HepG2 (cell line): ENCODE measurements at regions not wholly inside any gene's neighbourhood (a gene's known extent, or its start where the extent isn't known, plus 50 kb on each side); places are given as distances from the start of the nearest gene placed in this dataset.

Experiments used
- ATAC-seq: fragments of 200-7000 bp; cut with Tn5 transposase; 3 replicates; pipeline ENCODE4 v1.9.1; 2020; ENCODE audit warnings: mild to moderate bottlenecking, moderate library complexity
- BruUV-seq: library from RNA; stranded (reverse); fragments of 400-500 nt; replicated peaks from 2 replicates; lab custom pipeline; 2021; lab: Mats Ljungman, UMichigan
- CTCF ChIA-PET: fragments of 300-600 bp; formaldehyde crosslinking; extraction: SDS; loops from one replicate; lab custom pipeline; 2021; ENCODE audit warnings: low total read pairs, inconsistent platforms, low intra/inter-chr PET ratio; lab: Yijun Ruan, JAX
- POLR2A ChIA-PET: fragments of 350-600 bp; sonication (Branson Sonifier 250); formaldehyde crosslinking; loops from one replicate; lab custom pipeline; 2020; ENCODE audit warnings: antibody characterized with exemption, inconsistent platforms; lab: Yijun Ruan, JAX
- DNase-seq: peaks from one replicate; pipeline ENCODE4 v3.0.0-alpha.2; 2015; ENCODE audit warnings: low spot score
- FAIRE-seq: peaks from 3 replicates; lab custom pipeline; 2011; peaks lifted over from hg19 to GRCh38; lab: Jason Lieb, UNC
- H2AFZ ChIP-seq: one replicate; pipeline ENCODE4 v1.6.1; 2011; ENCODE audit warnings: low read length, inconsistent platforms
- H3K27ac ChIP-seq: fragments of 300-600 bp; 3 replicates; pipeline ENCODE4 v1.8.0; 2011; ENCODE audit warnings: mixed run types, mild to moderate bottlenecking, mixed read lengths, low read length, inconsistent platforms; ENCODE audit not compliant: insufficient read depth; ENCODE audit errors: extremely low read length
- H3K27me3 ChIP-seq, 2 experiments: fragments of 200-600 bp in 1 of 2; 2 replicates in 1 of 2; 3 replicates in 1 of 2; pipeline versions ENCODE4 v1.6.0 to v1.8.0; 2011; ENCODE audit warnings: low read length in 2 of 2, mild to moderate bottlenecking in 2 of 2, moderate library complexity in 2 of 2, inconsistent platforms in 1 of 2; ENCODE audit not compliant: insufficient read depth in 2 of 2, control insufficient read depth in 1 of 2
- H3K36me3 ChIP-seq, 2 experiments: fragments of 200-600 bp in 1 of 2; replicated peaks in 1 of 2; 2 replicates in 1 of 2; 3 replicates in 1 of 2; pipeline versions ENCODE4 v1.5.1 to v1.8.0; 2011; ENCODE audit warnings: low read length in 2 of 2, inconsistent platforms in 1 of 2; ENCODE audit not compliant: insufficient read depth in 2 of 2, control insufficient read depth in 1 of 2
- H3K4me1 ChIP-seq: 2 replicates; pipeline ENCODE4 v1.5.1; 2012; ENCODE audit warnings: low read length, inconsistent platforms; ENCODE audit not compliant: insufficient read depth
- H3K4me2 ChIP-seq: 2 replicates; pipeline ENCODE4 v1.6.0; 2011; ENCODE audit warnings: low read depth, low read length, inconsistent platforms
- H3K4me3 ChIP-seq, 3 experiments: fragments of 200-600 bp in 1 of 3; sonication (generic), shearing (Covaris generic) in 1 of 3; replicated peaks in 1 of 3; 2 replicates each; pipeline ENCODE4 v1.5.1; 2011 to 2016; ENCODE audit warnings: low read length in 3 of 3, inconsistent platforms in 2 of 3, low read depth in 2 of 3, mild to moderate bottlenecking in 2 of 3, control low read depth in 1 of 3, mixed read lengths in 1 of 3; ENCODE audit not compliant: insufficient read depth in 1 of 3
- H3K79me2 ChIP-seq: one replicate; pipeline ENCODE4 v1.6.1; 2011; ENCODE audit warnings: low read length, inconsistent platforms; ENCODE audit not compliant: insufficient read depth
- H3K9ac ChIP-seq: 2 replicates; pipeline ENCODE4 v1.6.0; 2011; ENCODE audit warnings: mild to moderate bottlenecking, low read depth, low read length, inconsistent platforms; ENCODE audit not compliant: insufficient read depth
- H3K9me3 ChIP-seq: 2 replicates; pipeline ENCODE4 v1.5.1; 2012; ENCODE audit warnings: mild to moderate bottlenecking, low read length
- H4K20me1 ChIP-seq: 2 replicates; pipeline ENCODE4 v1.6.0; 2011; ENCODE audit warnings: inconsistent platforms, mild to moderate bottlenecking, low read length, moderate library complexity; ENCODE audit not compliant: insufficient read depth
- AGO1 ChIP-seq: fragments of 200-400 bp; formaldehyde crosslinking; IDR thresholded peaks from 2 replicates; pipeline ENCODE4 v1.6.1; 2017; ENCODE audit warnings: mild to moderate bottlenecking, low read depth, low read length, moderate library complexity; ENCODE audit not compliant: poor library complexity, severe bottlenecking
- ARID5B ChIP-seq: IDR thresholded peaks from 2 replicates; pipeline ENCODE4 v1.4.0; 2020; ENCODE audit warnings: mild to moderate bottlenecking, missing genetic modification reagents
- FOXJ3 ChIP-seq: sonication (generic); formaldehyde crosslinking; IDR thresholded peaks from 2 replicates; pipeline ENCODE4 v1.4.0; 2020; ENCODE audit warnings: missing genetic modification reagents, mild to moderate bottlenecking, borderline replicate concordance
- LCORL ChIP-seq, 2 experiments: fragments of 450-650 bp in 1 of 2; sonication (generic) in 1 of 2; formaldehyde crosslinking in 1 of 2; IDR thresholded peaks; 2 replicates each; pipeline versions ENCODE4 v1.5.0 to v1.6.1; 2017 to 2020; ENCODE audit warnings: antibody characterized with exemption in 1 of 2, missing genetic modification reagents in 1 of 2
- NCOA2 ChIP-seq: sonication (generic); formaldehyde crosslinking; IDR thresholded peaks from 2 replicates; pipeline ENCODE4 v1.8.0; 2022; ENCODE audit warnings: inconsistent platforms
- PAXIP1 ChIP-seq: sonication (generic); formaldehyde crosslinking; conservative IDR thresholded peaks from 2 replicates; pipeline ENCODE4 v1.4.0; 2020; ENCODE audit warnings: mild to moderate bottlenecking, missing genetic modification reagents, moderate library complexity
- RFX1 ChIP-seq: fragments of 450-650 bp; IDR thresholded peaks from 2 replicates; pipeline ENCODE4 v1.6.1; 2017
- SP5 ChIP-seq: IDR thresholded peaks from 2 replicates; pipeline ENCODE4 v1.6.1; 2016; ENCODE audit warnings: low read depth, borderline replicate concordance
- ZBTB33 ChIP-seq: sonication (generic); formaldehyde crosslinking; IDR thresholded peaks from 2 replicates; pipeline ENCODE4 v1.4.0; 2020; ENCODE audit warnings: missing genetic modification reagents
- ZSCAN22 ChIP-seq: sonication (generic); formaldehyde crosslinking; IDR thresholded peaks from 2 replicates; pipeline ENCODE4 v1.4.0; 2020; ENCODE audit warnings: mild to moderate bottlenecking, missing genetic modification reagents
- WGBS: methylation state at CpG from one replicate; pipeline ENCODE4 v1.1.6; 2017; ENCODE audit warnings: low lambda C conversion rate; 5-methylcytosine and 5-hydroxymethylcytosine counted together
- in situ Hi-C: cut with HindIII; loops from 2 replicates; pipeline ENCODE4 v1.10.0; 2017; ENCODE audit warnings: low pct_unique_long_range_greater_than_20kb; ENCODE audit not compliant: extremely low pct_ligation_motif_present
- intact Hi-C: fragments of 100-400 bp; cut with micrococcal nuclease; formaldehyde crosslinking; loops from one replicate; pipeline ENCODE4 v1.10.0; 2022; ENCODE audit not compliant: unreplicated experiment

GRCh38 chr2:184367211-184367610 is 231.1 kb upstream of the ZNF804A start:
- no peak for ATAC-seq
- FAIRE-seq, result no peak
- Histone ChIP-seq H3K9ac (no peak overlapping the region), H3K36me3 (no peaks in the 10 kb centered on the region), H3K4me2 (no peak overlapping the region), H3K4me1 (peaks cover 5% of the 10 kb centered on the region), H2AFZ (no peak overlapping the region), H4K20me1 (no peaks in the 10 kb centered on the region), H3K27me3 (no peaks in the 10 kb centered on the region), H3K27ac (no peak overlapping the region), H3K9me3 (no peaks in the 10 kb centered on the region), H3K79me2 (no peaks in the 10 kb centered on the region), H3K4me3 (no peak overlapping the region)
- in situ Hi-C loops, result no loop called here
- no peak for TF ChIP-seq ZSCAN22 (CRISPR knock-in tag)
- TF ChIP-seq FOXJ3, result no peak
- TF ChIP-seq ZBTB33 (CRISPR knock-in tag), result no peak
- no peak for TF ChIP-seq SP5 (CRISPR knock-in tag)
- no peak for TF ChIP-seq RFX1
- no peak for TF ChIP-seq LCORL (IDR thresholded peaks at IDR 0.05)
- no peak for TF ChIP-seq LCORL (CRISPR knock-in tag; IDR thresholded peaks at IDR 0.05)
- 12% methylated on average over 4 of the region's 4 CpGs for WGBS
- DNase-seq, result no peak
- no TSS peak for BruUV-seq
- ChIA-PET CTCF (no interaction called here), POLR2A (no interaction called here)
- intact Hi-C loops, result no loop called here

- Histone ChIP-seq H3K27ac (no peak overlapping the region), H3K9me3 (no peaks in the 10 kb centered on the region), H3K36me3 (no peaks in the 10 kb centered on the region), H3K4me1 (peaks cover 5% of the 10 kb centered on the region), H3K79me2 (no peaks in the 10 kb centered on the region), H4K20me1 (no peaks in the 10 kb centered on the region), H3K27me3 (no peaks in the 10 kb centered on the region), H3K9ac (no peak overlapping the region), H2AFZ (no peak overlapping the region), H3K4me3 (no peak overlapping the region), H3K4me2 (0 out of 2 replicates have a peak overlapping the region, but pooled peaks have one; percentile 1)
- in situ Hi-C loops (no loop called here), intact Hi-C loops (no loop called here)
- FAIRE-seq (no peak), ATAC-seq (peak; percentile 88), DNase-seq (peak; percentile 44)
- POLR2A ChIA-PET, result no interaction called here
- 0% methylated on average over 5 of the region's 5 CpGs for WGBS
- CTCF ChIA-PET, result no interaction called here
- BruUV-seq, result no TSS peak
- TF ChIP-seq PAXIP1 (CRISPR knock-in tag), result peak; percentile 37; the same call in 1 of the 2 replicates
- TF ChIP-seq AGO1, result no peak
- TF ChIP-seq ARID5B (CRISPR knock-in tag), result 0 out of 2 replicates have a peak, but pooled peaks have one; percentile 13
- no peak for TF ChIP-seq NCOA2
Measured at GRCh38 chr2:184369307-184369706, 229.0 kb upstream of the ZNF804A start.
